ENCODE measurements at regions not wholly inside any gene's neighbourhood (a gene's known extent, or its start where the extent isn't known, plus 50 kb on each side); places are given as distances from the start of the nearest gene placed in this dataset.

DNA sequence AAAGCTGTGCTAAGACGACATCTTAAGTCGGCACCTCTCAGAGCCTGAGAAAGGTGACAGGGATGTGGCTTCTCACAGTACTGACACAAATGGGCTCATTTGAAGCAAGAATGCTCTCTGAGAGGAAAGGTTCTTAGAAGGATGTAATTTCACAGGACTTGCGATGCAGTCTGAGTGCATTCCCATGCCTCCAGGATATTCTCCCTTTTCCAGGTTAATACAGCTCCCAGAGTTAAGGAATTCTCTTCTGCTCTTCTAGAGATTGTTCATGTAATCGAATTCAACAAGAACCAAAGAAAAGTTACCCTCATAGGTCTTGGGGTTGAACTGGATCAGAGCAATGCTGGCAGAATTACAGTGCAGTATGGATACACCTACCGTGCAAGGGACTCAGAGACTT lies 131.0 kb downstream of the GALR1 start:
- no peak for TF ChIP-seq ELF4 (IDR thresholded peaks at IDR 0.05)
- no peak for TF ChIP-seq NFRKB (IDR thresholded peaks at IDR 0.05)
- no peak for TF ChIP-seq PKNOX1 (IDR thresholded peaks at IDR 0.05)
- no peak for TF ChIP-seq FOXM1 (IDR thresholded peaks at IDR 0.05; ENCODE audit: borderline replicate concordance)
- no peak for TF ChIP-seq SP1 (IDR thresholded peaks at IDR 0.05)
- no peak for TF ChIP-seq TARDBP (IDR thresholded peaks at IDR 0.05)
- no peak for TF ChIP-seq SUZ12 (IDR thresholded peaks at IDR 0.05)
